AG10803 (cell line): ENCODE measurements at regions not wholly inside any gene's neighbourhood (a gene's known extent, or its start where the extent isn't known, plus 50 kb on each side); places are given as distances from the start of the nearest gene placed in this dataset.
A peak's percentile ranks its signal among the peaks of the same experiment; 100 is the strongest.
"Not testable (repeated sequence)": the region's sequence is repeated elsewhere in the genome, so short reads cannot be mapped to it uniquely, and the experiment has no call there.

Experiments
- DNase-seq: peaks from one replicate; pipeline ENCODE4 v3.0.0; 2010; ENCODE audit warnings: low read depth
- H3K4me3 ChIP-seq: 2 replicates; pipeline ENCODE4 v1.5.1; 2011; ENCODE audit warnings: mild to moderate bottlenecking, low read length, control low read depth
- TF ChIP-seq, protein P1 (sequence below): conservative IDR thresholded peaks from 2 replicates; pipeline ENCODE4 v1.5.1; 2011; ENCODE audit warnings: mild to moderate bottlenecking, low read length, control low read depth, inconsistent platforms

GRCh38 chr11:71774603-71775222 is 58.3 kb upstream of the DEFB108B start:
- TF ChIP-seq, protein P1, sequence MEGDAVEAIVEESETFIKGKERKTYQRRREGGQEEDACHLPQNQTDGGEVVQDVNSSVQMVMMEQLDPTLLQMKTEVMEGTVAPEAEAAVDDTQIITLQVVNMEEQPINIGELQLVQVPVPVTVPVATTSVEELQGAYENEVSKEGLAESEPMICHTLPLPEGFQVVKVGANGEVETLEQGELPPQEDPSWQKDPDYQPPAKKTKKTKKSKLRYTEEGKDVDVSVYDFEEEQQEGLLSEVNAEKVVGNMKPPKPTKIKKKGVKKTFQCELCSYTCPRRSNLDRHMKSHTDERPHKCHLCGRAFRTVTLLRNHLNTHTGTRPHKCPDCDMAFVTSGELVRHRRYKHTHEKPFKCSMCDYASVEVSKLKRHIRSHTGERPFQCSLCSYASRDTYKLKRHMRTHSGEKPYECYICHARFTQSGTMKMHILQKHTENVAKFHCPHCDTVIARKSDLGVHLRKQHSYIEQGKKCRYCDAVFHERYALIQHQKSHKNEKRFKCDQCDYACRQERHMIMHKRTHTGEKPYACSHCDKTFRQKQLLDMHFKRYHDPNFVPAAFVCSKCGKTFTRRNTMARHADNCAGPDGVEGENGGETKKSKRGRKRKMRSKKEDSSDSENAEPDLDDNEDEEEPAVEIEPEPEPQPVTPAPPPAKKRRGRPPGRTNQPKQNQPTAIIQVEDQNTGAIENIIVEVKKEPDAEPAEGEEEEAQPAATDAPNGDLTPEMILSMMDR = no peak
- H3K4me3 ChIP-seq = no peak overlapping the region
- no peak for DNase-seq

DNA sequence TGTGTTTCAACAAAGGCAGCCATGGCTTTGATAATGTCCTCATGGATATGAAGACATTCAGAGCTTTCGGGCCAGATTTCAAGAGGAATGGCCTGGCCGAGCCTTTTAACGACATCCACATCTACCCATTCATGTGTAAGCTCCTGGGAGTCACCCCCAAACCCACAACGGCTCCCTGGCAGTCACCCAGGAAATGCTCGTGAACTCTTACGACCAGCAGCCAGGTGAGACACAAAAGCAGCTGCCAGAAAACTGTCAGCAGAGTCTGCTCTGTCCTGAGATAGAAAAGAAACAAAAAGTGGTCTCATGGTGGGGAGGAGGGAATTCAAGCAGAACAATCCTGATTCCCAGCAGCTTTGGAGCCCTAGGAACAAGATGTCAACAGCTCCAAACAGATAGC is 52.9 kb upstream of the DEFB108B start:
- H3K4me3 ChIP-seq, DNase-seq: not testable (repeated sequence)

DNA sequence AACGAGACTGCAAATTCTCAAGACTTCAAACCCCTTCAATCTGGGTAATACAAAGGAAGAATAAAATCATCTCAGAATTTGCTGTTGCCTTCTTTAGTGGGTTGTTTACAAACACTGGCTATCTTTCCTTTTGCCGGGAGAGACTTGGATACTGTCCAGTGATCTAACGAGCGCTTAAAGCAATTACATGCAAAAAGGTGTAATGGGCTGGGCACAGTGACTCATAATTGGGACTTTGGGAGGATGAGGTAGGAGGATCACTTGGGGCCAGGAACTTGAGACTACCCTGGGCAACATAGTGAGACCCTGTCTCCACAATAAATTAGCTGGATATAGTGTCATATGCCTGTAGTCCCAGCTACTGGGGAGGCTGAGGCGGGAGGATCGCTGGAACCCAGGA is 52.2 kb upstream of the DEFB108B start:
- H3K4me3 ChIP-seq = not testable (repeated sequence)

GRCh38 chr11:71781491-71781890 is 51.5 kb upstream of the DEFB108B start:
- not testable (repeated sequence) for H3K4me3 ChIP-seq

More for the DNA sequence above, 52.2 kb upstream of the DEFB108B start:
- not testable (repeated sequence) for DNase-seq

GRCh38 chr11:71782229-71782861 is 50.7 kb upstream of the DEFB108B start:
- not testable (repeated sequence) for H3K4me3 ChIP-seq, DNase-seq

More at GRCh38 chr11:71781491-71781890, 51.5 kb upstream of the DEFB108B start:
- not testable (repeated sequence) for DNase-seq

GRCh38 chr11:71783191-71783590 is 49.8 kb upstream of the DEFB108B start:
- not testable (repeated sequence) for H3K4me3 ChIP-seq
- peak; percentile 29 for DNase-seq
